CD4-positive, alpha-beta T cell treated with Interleukin-10 for 1 hour (primary cell): ENCODE measurements at regions not wholly inside any gene's neighbourhood (a gene's known extent, or its start where the extent isn't known, plus 50 kb on each side); places are given as distances from the start of the nearest gene placed in this dataset.
"Not testable (repeated sequence)": the region's sequence is repeated elsewhere in the genome, so short reads cannot be mapped to it uniquely, and the experiment has no call there.

Experiments used
- DNase-seq: peaks from one replicate; pipeline ENCODE4 v3.0.0-alpha.2; 2020

DNA sequence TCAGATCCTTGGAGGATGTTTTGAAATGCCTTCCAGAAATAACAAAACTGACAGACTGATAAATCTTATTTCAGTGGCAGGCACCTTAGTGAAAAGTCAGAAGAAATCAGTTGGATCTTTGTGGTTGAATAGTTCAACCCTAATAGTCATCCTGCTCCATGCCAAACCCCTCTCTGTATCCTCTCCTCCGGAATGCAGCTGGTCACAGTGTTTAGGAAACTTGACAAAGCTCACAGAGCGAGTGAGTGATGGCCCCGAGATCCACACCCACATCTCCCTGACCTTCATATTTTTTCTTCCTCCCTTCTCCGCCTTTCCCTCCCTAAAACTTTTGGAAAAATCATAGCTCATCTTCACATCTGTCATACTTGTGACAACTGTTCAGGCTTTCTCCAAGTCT, 464.8 kb upstream of the CDH4 start:
- DNase-seq, result no peak

DNA sequence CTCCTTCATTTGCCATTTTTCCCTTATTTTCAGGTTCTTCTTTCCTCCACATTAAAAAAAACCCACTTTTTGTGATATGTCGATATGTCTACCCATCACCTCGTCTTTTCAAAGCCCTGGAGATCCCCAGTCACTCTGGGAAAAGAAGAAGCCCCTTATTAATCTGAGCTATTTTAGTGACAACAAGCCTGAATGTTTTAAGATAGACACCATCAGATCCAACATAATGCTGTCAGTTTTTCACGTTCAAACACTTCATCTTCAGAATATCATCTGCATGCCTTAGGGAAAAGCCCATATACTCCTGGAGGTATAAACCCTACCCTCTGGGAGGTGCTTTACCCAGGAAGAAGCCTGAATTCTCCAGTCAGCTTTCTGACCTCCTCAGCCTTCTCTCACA, 464.0 kb upstream of the CDH4 start:
- DNase-seq, result no peak

DNA sequence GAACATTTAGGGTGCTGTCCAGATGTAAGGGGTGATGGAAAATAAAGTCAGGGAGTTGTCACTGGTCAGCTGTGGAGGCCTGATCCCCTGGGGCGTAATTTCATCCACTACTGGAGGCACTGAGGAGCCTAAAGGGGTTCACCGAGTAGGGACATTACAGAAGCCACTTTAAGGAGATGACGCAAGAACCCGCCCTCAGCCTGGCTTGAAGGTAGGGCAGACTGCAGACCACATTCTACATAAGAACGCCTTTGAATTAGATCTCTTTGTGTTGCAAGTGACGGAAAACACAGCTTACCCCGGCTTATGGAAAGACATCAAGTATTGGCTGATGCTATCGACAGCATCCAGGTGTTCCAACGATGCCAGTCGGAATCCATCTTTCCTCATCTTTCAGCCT, 462.7 kb upstream of the CDH4 start:
- DNase-seq, result no peak

DNA sequence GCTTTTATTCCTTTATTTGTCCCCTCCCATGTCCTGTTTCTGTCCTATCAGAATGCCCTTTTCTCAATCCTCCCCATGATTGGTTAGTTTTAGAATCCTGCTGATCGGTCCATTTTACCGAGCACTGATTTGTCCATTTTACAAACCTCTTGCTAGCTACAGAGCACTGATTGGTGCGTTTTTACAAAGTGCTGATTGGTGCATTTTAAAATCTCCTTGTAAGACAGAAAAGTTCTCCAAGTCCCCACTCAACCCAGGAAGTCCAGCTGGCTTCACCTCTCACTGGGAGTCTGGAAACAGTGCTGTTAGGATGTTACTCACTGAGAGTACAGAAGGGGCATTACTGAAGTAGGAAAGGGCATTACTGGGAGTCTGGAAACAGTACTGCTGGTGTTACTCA, 461.7 kb upstream of the CDH4 start:
- not testable (repeated sequence) for DNase-seq

DNA sequence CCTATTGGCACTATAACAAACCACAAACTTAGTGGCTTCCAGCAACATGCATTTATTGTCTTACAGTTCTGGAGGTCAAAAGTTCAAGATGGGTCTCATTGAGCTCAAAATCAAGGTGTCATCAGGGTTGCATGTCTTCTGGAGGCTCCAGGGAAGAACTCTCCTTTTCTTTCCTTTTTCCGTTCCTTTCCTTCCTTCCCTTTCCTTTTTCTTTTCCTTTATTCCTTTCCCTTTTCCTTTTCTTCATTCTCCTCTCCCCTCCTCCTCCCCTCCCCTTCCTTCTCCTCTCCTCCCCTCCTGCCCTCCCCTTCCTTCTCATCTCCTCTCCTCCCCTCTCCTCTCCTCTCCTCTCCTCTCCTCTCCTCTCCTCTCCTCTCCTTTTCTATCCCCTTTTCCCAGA, 460.2 kb upstream of the CDH4 start:
- no peak for DNase-seq

DNA sequence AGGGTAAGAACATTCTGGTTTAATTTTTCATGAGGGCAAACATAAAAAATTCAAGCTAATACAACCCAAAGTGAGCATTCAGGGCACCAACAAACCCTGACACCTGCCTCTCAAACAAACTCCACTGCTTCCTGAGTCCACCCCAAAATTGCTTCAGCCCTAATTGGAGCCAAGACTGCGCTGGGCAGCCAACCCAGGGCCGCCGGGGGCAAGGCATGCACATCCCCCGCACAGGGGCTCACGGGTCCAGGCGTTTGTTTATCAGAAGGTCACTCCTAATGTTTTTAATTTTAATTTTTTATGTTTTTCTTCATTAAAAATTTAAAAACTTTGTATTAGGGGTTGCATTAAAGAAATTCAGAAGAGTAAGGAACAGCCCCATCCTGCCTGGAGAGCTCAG, 459.1 kb upstream of the CDH4 start:
- DNase-seq, result no peak

DNA sequence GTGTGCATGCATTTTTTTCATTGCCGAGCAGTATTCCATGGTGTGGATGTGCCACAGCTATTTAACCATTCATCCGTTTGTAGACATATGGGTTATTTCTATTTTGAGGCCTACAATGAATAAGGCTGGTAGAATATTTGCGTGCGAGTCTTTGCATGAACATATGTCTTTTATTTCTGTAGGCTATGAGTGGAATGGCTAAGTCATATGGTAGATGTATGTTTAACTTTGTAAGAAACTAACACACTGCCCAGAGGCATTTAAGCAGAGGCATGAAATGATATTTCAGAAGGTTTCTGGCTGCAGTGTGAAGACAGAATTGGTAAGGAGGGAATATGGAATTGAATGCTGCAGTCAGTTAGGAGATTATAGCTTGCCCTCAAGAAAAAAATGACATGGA, 457.4 kb upstream of the CDH4 start:
- DNase-seq, result no peak

DNA sequence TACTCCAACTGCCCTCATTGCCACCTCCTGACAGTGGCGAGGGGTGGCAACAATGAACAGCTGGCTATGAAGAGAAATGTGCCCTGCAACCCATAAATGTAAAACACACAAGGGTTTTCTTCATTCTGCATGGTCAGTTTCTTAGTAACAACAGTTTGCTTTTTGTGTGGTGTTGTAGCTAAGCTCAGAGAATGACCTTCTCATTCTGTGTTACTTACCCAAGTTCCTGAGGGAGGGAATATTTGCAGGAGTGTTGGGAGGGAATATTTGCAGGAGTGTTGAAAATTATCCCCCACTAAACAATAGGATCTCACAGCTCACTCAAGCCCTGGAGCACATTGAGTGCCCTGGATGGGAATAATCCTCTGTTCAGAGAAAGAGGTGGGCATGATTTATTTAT, 456.4 kb upstream of the CDH4 start:
- DNase-seq, result no peak

DNA sequence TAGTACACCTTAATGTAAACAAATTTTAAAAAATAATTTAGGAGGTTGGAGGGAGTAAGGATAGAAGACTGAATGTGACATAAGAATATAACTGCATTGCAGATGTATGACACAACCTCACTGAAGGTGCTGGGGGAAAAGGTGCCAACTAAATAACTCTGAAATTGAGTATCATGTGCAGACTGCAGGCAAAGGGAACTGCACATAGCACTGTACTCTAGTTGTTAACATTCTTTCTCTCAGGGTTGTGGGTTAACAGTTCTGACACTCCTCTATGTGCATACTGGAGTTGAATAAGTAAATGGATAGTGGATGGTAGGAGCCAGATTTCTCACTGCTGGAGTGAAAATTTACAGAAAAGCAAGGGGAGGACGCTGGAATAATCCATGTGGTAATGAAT, 451.9 kb upstream of the CDH4 start:
- no peak for DNase-seq

DNA sequence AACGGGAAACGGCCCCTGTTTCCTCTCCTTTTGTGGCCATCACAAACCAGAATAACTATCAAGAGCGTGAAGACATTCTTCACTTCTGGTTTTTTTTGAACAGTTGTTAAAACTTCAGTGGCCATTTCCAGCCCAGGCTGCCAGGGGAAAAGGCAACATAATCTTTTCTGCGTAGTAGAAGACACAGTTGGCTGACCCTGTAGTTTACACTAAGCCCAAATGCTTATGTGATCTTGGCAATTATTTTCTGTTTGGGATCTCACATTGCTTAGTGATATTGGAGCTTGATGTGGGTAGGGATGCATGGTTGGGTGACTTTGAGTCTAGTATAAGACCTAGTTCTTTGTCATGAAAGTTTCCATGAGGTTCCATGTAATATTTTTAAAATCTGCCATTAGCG, 449.4 kb upstream of the CDH4 start:
- no peak for DNase-seq

DNA sequence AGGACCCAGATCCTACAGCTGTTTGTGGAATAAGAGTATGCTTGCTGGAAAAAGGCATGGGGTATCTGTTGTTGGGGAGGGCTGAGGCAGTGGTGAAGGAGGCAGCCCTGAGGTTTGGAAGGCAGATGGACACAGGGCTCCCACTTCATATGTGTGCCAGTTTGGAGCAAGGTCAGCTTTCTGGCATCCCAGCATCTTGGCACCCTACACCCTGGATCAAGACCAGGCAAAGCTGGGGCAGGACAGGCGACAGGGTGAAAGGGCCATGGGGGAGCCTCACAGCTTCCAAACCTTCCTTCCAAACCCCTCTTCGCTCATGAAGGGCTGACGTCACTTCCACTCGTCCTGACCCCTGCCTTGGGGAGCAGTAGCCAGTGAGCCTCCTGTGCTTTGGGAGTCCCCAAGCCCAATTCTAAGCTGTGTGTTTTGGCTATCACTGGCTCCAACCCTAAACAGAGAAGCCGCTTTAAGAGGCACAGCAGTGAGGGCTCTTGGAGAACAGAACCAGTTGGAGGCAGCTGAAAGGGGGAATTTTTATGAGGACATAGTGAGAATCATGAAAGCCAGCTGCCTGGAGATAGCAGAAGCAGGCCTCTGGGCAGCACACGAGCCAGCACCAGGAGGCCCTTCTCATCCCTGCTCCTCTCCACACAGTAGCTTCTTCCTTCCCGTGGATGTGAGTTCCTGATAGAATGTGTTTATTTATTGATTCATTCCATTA, 448.6 kb upstream of the CDH4 start:
- no peak for DNase-seq

DNA sequence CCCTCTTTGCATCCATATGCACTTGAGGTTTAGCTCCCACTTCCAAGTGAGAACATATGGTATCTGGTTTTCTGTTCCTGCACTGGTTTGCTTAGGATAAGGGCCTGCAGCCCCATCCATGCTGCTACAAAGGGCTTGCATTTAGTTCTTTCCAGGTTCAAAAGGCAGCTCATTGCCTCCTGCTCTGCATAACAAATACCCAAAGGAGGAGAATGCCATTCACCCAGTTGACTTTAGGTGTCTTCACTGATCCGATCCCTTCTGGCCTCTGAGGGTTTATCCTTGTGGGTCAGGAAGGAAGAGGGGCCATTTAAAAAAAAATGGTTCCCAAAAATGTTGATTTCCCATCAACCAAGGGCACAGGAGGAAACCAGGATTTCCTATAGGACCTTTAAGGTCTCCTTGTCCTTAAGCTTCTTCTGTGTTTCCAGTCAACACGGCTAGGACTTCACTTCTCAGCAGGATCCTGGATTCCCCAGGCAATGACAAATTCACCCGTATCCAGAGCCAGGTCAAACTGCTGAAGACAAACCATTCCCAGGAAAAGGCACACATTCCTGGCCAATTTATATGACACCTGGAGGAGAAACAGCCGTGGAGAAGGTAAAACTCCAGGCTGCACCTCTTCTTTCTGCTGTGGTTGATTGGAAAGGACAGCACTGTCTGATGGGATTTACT, 447.7 kb upstream of the CDH4 start:
- no peak for DNase-seq

DNA sequence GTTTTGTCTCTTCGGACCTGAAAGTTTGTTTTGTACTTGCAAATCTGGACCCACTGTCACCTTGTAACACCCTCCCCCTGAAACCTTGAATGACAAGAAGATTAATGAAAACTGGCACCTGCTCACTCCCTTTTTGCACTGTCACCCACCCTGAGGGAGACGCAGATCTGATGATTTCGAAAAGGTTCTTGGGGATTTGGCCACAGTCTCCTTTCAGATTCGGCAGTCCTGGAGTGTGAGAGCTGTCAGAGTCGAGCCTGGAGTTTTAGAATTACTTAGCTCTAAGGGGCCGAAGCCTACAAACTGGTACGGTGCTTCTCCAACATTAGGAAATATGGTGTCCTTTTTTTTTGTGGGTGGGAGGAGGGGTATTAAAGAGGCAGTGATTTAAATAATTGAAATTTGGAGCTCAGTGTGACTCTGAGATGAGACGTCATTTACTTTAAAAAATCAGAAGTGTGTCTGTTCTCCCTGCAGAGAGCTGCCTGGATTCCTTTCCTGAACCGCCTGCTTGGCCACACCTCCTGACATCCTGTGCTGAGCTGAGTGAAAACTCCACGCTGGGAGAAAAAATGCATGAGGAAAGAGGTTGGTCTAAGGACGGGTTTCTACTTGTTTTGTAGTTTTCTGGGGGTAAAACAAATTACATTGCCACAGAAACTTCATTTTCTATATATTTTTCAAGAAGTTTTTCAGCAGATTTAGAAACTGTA, 447.0 kb upstream of the CDH4 start:
- DNase-seq, result no peak

DNA sequence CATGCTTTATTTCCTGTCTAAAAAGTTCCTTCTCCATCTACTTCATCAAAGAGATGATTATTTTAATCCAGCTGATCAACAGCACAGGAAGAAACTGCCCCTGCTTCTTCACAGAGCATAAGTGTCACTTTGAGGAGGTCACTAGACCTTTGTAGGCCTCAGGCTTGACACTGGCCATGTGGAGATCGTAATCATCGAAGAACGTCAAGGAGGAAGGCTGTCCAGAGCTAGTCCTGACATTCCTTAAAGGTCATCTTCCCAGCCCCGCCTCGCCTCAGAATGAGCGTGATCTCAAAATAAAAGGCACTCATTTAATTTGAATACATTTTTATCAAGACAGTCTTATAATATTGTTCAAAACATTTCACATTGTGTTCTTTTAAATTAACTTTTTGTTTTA, 445.7 kb upstream of the CDH4 start:
- DNase-seq, result no peak

DNA sequence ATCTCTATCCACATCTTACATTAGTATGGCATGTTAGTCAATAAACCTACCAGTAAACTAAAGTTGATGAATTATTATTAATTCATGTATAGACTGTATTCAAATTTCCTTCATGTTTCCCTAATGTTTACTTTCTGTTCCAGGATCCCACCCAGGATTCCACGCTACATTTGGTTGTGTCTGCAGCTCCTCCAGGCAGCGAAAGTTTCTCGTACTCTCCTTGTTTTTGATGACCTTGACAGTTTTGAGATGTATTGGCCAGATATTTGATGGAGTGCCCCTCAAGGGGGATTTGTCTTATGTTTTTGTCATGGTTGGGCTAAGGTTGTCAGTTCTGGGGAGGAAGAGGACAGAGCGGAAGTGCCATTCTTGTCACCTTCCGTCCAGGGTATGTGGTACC, 445.2 kb upstream of the CDH4 start:
- no peak for DNase-seq

DNA sequence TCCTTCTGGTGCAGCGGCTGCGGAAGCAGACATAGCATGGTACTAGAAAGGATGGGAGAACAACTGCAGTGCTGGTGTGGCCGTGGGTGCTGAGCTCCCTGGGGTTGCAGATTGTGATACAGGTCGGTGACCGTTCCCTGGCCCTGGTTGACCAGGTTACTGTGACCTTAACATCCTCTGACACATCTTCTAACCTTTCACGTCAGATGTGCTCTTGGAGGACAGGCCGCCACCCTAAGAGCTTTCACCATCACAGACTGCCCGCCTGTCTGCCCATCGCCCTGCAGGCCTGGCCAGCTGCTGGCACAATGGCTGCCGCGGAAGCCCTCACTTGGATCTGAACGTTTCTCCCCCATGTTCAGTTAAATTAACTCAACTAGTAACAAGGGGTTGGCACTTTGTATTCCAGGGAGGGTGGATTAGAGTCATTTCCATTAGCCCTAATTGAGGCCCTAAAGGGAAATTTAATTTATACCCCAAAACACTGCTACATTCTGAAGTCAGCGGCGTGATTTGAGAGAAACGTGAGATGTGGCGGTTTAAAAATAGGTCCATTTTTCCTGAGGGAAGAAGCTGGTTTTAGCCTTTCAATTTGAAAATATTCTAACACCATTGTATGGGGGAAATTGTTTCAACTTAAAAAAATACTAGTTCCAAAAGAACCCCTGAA, 443.9 kb upstream of the CDH4 start:
- no peak for DNase-seq

DNA sequence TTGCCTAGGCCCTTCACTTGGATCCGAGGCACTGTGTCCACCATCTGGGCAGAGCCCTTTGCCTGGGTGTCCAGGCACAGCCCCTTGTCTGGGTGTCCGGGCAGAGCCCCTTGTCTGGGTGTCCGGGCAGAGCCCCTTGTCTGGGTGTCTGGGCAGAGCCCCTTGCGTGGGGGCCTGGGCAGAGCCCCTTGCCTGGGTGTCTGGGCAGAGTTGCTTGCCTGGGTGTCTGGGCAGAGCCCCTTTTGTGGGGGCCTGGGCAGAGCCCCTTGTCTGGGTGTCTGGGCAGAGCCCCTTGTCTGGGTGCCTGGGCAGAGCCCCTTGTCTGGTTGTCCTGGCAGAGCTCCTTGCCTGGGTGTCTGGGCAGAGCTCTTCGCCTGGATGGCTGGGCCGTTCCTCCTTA, 443.4 kb upstream of the CDH4 start:
- DNase-seq, result no peak

DNA sequence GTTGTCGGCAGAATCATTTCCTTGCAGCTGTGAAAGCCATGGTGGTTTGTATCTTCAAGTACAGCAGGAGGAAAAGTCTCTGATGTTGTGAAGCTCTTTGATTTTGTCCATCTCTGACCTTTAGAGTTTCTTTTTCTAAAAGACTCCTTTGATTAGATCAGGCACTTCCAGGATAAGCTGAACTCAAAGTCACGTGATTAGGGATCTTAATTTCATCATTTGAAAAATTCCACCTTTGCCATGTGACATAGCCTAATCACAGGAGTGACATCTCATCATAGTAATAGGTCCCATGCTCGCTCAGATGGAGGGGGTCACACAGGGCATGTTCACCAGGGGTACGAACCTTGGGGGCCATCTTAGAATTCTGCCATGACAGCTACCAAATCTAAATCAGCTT, 441.5 kb upstream of the CDH4 start:
- DNase-seq, result no peak

DNA sequence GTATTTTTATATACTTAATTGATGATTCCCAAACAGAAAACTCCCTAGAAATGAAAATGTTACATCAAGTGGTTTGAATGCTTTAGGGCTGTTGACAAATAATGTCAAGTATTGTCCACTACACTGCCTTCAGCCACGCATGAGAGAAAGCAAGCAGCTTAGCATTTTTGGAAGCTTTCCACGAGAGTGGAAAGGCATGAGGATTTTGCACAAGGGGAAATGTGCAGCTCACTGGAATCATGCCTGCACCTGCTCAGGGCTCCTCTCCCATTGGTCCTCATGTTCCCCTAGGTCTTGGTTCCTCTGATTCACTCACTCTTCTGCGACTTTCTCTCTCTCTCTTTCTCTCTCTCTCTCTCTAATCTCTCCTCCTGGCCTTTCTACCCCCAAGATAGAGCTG, 439.5 kb upstream of the CDH4 start:
- DNase-seq, result no peak

DNA sequence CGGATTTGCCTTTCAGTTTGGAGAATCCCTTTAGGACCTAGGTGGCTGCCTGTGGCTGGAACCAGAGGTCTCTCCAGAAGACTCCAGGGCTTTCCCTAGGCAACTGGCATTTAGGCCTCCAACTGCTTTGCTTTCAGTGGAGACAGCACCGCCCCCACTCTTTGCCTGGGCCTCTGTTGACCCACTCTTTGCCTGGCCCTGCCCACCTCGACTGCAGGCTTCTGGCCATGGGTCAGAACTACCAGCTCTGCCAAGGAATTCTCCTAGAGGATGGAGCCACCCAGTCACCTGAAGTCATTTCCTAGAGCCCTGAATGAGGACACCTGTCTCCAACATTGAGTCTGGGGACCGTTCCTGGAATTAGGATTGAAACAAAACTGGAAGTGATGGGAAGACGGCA, 439.0 kb upstream of the CDH4 start:
- no peak for DNase-seq

DNA sequence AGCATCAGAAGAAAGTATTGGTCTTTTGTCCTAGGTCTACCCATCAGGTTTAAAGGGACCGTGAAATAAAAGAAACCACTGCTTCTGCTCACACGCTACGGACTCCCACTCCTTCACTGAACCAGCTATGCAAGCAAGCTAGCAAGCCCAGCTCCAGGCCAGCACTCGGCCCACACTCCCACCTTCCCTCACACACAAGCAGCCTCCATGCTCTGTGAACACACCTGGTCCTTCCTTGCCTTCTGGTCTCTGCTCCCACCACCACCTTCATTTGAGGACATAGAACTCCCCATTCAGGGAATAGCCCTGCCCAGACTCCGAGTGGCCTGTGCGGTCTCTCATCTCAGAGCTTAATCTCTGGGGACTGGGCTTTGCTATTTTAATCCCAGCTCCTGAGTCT, 436.4 kb upstream of the CDH4 start:
- DNase-seq, result no peak

DNA sequence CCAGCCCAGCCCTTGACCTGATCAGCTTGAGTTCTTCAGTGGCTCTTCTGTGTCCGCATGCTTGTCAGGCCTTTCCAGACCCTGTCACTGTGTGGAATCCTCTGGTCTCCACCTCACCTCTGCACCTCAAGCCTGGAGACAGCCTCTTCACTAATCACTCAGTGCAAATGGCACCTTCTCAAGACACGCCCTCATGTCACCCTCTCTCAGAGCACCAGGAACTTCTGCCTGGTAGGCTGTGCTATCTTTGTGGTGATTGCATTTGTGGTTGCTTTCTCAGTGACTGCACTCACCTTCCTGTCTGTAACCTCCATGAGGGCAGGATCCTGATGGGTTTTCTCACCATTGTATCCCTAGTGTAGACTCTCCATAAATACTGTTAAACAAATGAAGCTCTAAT, 435.2 kb upstream of the CDH4 start:
- no peak for DNase-seq

DNA sequence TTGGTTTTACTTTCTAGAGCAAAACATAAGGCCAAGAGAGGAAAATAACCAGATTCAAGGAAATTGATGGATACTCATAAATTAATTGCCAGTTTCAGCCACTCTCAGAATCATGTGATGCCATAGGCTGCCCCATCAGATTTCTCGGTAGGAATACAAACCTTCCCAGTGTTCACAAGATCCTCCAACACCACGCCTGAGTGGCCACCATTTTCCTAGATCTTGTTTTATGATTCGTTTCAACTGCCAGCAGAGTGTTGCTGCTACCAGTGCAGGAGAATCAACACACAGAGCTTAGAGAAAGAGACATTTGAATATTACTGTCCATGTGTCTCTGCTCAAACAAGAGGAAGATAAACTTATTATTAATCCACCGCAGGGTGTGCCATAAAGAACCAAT, 434.2 kb upstream of the CDH4 start:
- no peak for DNase-seq

DNA sequence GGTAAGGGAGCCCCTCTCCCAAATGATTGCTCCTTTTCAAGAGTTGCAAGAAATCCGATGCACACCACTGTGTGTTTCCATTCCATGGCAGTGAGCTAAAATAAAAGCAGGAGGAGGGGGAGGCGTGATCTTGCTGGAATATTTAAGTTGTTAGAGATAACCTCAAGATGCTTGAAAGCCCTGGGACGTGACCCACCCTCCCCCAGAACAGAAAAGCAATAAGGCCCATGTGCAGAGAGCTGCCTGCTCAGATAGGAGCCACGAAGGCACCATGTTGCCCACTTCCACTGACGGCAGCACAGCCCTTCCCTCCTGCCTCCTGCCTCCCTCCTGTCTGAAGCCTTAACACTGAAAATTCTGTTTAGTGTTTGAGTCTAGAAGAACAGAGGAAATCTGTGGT, 432.6 kb upstream of the CDH4 start:
- no peak for DNase-seq
